Hypothalamus (tissue), 51 donors: ENCODE measurements at regions not wholly inside any gene's neighbourhood (a gene's known extent, or its start where the extent isn't known, plus 50 kb on each side); places are given as distances from the start of the nearest gene placed in this dataset.

ENCODE experiments used
- DNase-seq, 51 donors: peaks; one replicate each; lab custom pipeline; 2025; lab: John Stamatoyannopoulos, UW

DNA sequence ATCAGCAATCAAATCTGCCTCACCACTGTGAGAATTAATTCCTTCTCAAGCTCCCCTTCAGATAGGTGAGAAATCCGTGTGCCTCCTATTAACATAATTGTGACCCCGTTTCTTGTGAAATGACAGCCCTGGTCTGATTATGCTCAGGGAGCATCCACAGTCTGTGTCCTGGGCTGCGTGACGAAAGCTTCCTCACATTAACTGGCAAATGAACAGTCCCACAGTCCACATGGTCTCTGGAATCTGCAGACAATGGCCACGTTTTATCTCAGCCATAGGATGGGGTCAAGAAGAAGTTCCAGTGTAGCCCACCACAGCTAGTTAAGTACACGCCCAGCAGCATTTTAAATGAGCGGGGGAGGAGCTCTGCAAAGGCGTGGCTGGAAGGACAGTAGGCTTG, 229.2 kb downstream of the RPS24 start:
- DNase-seq: no peak

DNA sequence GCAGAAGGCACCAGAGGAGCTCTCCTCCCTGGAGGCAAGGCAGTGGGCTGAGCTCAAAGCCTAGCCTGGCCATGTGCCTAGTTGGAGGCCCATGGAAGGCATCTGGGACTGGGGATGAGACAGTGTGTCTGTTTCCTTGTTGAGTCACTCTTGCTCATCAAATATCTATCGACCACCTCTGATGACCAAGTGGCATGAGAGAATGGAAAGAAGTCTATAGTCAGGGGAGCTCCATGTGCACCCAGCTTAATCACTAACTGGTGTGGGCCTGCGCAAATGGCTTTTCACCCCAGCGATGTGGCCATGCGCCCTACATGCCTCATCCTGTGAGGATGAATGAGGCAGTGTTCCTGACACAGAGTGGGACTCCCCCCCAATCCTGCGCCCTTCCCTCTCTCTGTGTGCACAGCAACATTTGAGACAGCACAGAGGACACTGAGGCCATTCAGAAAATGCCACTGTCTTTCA, 229.9 kb downstream of the RPS24 start:
- DNase-seq: peak in 34 of 51 donors; percentile 30 to 91 (median 70)

DNA sequence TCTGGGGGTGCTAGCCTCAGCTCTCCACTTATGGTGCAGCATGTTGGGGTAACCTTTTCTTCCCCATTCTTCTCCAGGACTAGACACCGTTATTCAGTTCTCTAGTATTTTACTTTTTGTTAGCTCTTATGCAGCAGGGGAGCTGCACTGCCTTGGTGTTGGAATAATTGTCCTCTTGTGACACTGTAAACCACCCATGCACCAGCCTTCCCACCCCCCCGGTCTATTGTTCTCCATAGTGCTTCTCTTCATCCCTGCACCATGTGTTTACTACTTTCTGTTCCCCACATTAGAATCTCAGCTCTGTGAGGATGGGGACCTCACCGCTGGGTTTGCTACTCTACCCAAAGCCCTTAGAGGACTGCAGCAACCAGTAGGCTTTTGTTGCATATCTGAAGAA, 230.7 kb downstream of the RPS24 start:
- peak in 22 of 51 donors; percentile 8 to 70 (median 36) for DNase-seq

DNA sequence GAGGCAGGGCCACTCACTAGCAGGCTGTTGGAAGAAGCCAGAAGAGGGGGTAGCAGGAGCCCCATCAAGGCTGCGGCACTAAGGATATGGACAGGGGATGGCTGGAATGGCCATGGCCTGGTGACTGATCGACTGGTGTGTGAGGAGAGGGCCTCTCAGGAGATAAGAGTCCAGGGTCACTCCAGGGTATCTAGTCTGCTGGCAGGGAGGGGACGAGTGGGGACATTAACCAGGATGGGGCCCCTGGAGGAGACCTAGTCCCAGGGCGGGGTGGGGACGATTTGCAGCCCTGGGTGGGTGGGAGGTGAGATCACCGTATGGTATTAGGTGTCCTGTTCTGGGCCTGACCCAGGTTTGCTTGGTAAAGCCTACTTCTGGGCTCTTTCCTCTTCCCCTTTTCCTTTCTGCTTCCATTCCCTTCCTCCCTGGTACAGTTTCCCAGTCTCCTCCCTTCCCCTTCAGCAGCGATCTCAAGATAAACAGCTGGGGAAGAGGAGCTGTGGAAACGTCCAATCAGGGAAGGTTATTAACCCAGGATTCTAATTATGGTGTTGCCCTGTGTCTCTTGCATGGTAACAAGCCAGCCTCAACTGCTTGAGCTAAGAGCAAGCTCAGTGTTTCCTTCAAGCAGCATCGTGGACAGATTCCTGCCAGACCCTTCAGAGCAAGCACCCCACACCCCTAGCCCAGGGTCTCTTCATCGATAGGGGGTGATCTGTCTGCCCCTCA, 233.2 kb downstream of the RPS24 start:
- no peak for DNase-seq

DNA sequence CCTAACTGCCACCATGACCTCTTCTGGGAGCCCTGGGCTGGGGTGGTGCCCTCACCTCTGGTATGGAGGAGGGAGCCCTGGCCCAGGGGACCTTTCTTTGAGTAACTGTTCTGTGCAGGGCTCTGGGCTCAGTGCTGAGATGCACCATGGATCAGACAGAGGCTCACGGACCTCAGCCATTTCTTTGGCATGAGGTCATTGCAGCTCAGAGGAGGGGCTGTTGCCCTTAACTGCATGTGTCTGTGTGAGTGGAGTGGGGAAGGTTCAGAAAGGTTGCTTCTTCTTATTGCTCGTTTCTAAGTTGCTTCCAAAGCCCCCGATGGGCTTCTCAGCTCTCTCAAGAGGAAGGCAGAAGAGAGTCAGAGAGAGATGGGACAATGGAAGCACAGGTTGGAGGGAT, 233.9 kb downstream of the RPS24 start:
- DNase-seq: no peak

DNA sequence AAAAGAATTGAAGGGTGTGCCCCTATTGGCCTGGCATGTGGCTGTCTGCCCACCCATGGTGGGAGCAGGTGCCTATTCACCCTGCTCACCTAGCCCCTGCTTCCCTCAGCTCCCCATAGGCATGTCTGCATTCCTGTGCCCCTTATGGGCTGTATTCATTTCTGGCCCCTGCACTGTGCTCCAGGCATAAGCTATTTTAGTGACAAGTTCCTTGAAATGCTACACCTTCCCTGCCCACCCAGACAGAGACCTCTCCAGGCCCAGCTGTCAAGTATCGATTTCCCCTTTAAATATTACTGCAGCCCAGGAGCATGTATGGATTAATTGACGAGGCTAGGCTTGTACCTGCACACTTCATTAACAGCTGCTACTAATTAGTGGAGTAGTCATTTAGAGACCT, 235.4 kb downstream of the RPS24 start:
- DNase-seq: no peak

DNA sequence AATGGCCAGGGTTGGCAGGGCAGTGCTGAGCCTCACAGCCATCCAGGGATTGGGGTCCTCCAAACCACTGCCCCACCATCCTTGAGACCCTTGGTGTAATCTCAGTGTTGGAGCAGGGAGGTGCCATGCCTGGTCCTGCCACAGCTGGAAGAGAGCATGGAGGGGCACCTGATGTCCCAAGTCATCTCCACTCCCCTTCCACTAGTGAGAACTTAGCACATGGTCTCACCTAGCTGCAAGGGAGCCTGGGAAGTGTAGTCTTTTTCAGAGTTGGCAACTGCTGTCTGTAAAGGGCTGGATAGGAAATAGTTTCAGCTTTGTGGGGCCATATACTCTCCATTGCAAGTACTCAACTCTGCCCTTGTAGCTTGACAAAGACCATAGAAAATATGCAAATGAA, 238.7 kb downstream of the RPS24 start:
- DNase-seq: no peak

DNA sequence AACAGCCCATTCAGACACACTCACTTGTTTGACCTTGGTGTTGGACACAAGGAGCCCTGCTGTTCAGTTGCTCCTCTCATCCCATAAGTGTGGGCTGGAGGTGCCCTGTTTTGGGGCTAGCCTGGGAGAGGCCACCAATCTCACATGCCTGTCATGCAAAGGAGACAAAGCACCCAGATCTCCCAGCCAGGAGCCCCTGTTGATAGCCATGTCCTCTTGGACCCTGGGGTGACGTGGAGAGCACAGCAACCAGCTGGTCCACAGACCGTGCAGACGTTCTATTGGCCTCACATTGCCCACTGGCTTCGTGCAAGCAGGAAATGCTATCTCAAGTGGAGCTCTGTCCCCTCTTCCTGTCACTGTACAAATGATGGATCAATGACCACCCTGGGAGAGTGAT, 240.8 kb downstream of the RPS24 start:
- DNase-seq: no peak

DNA sequence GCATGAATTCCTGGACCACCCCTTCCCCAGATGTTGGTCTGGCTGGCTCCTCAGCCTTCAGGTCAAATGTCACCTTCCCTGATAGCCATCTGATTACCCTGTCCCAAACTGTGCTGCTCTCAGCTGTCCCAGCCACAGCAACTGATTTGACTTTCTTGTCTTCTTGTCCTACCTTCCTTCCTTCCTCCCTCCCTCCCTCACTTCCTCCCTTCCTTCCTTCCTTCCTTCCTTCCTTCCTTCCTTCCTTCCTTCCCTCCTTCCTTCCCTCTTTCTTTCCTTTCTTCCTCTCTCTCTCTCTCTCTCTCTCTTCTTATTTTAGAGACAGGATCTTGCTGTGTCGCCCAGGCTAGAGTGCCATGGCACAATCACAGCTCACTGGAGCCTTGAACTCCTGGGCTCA, 242.5 kb downstream of the RPS24 start:
- DNase-seq: no peak

DNA sequence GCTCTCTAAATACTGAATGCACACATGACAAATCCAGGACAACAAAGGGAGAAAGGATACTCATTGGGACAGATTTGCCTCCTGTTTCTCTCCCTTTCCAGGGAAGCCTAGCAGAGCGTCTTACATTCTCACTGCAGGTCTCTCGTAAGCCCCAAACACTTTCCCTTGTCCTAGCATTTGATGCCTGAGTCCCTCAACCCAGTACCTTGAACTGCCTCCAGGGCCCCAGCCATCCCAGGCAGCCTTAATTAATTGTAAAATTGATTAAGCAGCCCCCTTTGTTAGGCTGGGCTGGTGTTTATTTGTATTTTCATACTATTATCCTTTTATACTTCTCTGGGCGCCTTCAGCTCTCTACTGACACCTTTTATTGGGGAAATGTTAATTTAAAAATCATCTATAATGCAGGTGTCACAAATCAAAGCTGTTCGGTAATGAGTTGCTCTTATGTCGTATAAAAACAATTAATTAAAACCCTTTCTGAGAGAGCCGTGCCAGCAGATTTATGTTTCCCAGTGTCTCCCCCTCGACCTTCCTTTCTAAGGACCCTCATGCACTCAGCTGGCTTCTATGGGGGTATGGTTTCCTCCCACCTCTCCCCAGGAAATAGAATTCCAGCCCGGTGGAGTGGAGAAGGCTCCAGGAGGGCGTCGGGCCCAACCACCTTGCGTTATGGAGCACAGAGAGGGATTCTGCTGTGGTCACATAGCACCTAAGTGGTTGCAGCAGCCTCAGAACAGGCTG, 243.8 kb downstream of the RPS24 start:
- peak in 1 of 51 donors; percentile 24 for DNase-seq

DNA sequence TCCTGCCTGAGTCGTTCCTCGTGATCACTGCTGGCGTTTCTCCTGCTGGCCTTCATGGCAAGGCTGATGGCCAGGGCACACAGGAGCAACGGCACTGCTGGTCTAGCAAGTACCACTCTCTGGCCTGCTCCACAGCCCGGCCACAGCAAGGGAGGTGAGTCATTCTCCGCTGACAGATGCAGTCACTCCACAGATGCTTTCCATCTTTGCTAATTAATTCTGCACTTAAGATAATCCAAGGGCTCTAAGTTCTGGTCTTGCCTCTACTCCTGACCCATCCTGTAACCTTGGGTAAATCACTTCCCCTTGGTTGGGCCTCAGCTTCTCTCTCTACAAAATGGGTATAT, 244.4 kb downstream of the RPS24 start:
- peak in 34 of 51 donors; percentile 24 to 87 (median 56) for DNase-seq

DNA sequence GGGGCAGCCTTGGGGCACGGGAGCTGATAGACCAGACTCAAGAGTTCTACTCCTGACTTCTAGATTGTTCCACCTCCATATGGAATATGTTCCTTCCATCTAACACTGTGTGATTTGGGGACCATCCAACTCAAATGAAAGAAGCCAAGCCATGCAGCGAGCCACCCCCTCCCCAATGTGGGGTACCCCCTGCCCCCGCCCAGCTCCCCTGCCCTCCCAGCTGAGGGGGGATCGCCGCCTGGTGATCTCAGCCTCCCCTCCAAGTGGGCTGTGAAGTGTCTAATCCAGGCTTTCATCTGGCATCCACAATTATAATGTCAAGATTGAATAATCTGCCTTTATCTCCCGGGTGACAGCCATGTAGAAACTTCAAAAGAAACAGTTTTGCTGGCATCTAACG, 246.1 kb downstream of the RPS24 start:
- DNase-seq: no peak

DNA sequence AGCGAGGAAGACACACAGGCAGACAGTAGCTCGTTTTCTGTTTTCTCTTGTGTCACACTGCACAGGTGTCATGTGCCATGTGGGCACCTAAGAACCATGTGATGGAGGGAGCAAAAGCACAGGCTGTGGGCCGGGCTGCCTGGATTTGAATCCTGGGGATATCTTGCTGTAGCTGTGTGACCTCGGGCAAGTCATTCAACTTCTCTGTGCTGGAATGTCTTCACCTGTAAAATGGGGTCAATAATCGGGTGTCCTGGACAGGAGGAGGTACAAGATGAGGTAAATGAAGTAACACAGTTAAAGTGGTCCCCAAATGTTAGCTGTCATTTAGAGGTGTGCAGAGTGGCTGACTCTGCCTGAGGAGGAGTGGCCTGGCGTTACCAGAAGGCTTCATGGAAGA, 246.9 kb downstream of the RPS24 start:
- DNase-seq: no peak

DNA sequence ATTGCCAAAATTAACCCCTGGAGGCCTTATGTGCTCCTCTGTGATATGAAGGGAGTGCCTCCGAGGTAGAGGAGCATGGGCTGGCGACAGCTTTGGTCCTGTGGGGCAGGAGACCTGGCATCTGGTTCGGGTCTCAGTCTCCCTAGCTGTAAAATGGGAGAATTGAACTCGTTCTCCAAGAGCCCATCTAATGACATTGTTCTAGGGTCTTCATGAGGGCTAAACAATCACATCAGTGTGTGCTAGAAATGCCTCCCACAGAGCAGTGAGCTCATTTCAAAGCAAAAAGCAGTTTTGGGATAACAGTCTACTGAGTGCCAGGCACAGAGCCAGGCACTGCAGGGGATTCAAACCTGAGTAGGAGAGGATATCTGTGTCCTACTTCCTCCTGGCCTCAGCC, 248.0 kb downstream of the RPS24 start:
- no peak for DNase-seq

DNA sequence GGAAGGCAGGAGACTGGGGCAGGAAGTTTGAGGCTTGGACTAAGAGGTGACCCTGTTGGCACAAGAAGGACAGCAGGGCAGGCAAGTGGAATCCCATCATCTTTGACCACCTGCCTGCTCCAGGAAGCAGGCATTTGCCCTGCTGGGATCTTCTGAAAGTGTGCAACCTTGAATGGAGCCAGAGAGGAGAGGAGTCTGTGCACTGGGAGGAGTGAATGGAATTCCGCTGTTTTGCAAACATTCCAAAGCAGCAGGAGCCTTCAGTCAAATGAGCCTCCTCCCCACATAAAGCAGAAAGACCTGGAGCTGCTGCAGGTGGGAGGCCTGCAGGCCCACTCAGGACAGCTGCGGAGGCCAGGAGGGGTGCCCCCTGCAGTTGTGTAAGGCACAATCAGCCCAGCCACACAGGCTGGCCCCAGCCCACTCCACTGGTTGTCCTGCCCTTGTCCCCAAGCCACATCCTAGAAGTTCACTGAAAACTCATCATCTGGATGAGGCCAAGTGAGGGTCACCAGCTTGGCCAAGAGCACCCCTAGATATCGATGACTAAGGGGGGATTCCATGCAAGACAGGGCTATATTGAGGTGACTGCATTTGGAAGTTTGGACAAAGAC, 249.5 kb downstream of the RPS24 start:
- no peak for DNase-seq

DNA sequence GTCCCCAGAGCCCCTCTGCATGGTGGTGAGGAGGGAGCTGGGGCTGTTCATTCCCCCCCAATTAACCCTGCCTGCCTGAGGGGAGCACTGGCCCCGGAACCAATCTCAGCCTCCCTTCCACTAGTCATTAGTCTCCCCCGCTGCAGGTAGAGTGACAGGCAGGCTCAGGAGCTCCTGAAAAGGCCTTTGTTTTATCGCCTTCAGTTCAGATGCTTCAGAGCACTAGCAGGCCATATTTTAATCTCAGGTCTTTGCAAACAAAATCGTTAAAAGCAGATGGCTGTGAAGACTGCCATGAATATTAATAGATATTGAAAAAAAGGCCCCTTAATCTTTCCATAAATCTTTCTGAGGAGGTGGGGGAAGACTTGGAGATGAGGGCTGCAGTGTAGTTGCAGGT, 250.7 kb downstream of the RPS24 start:
- no peak for DNase-seq

DNA sequence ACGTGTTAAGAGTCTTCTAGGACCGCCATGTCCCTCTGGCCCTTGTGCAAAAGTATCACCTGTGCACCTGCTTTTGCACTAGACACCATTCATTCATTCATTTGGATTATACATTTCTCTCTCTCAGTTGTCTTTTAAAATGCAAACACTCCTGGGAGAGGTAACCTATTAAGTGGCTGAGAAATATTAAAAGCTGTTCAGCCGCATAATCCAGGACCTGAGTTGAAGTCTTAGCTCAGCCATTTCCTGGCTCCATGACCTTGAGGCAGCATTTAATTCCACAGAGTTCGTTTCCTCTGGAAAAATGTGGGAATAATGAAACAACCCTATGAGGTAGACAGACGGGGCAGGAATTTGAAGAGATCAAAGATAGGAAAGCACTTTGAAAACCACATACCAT, 251.6 kb downstream of the RPS24 start:
- DNase-seq: no peak

DNA sequence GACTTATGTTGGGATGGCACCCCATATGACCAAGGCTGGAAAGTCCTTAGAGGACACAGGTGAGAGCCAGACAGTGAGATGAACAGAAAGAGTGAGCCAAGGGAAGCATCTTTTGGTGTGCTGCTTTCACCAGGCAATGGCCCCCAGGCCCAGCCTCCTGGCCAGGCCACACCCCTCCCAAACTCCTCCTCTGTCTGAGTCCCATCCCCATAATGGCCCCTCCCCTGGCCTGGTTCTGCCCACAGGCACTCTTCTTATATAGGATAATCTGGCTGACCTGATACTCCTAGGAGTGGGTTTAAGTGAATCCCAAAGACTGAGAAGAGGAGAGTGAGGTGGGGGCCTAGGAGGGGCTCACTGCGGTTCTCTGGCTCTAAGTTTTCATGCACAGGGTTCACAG, 252.5 kb downstream of the RPS24 start:
- DNase-seq: no peak

DNA sequence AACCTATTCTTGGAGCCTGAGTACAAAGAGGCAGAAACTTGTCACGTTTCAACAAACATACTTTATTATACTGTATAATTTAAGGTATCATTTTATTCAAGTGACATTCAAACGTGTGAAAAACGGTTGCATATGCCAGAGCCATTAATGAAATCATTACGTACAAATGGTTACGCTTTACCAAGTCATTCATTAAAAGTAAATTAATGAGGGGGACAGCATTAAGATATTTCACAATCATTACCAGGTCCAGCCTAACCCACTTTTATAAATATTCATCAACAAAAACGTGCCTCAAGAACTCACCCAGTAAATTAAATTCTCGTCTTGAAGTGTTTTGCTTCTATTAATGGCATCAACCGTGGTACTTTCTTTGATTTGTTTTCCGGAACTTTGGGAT, 253.0 kb downstream of the RPS24 start:
- DNase-seq: no peak

DNA sequence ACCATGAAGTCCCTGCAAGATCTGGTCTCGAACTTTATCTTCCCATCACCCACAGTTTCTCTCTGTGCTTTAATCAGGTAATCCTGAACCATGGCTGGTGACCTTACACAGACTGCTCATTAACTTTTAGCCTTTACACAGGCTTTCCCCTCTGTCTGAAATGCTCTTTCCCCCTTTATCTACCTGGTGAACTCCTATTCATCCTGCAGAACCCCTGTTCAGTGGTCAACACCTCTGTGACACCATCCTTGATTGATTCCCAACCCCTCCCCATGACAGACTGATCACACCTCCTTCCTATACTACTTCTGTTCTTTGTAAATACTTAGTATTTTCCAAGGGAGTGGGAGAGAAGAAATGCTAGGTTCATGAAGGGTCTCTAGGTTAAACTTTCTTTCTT, 254.0 kb downstream of the RPS24 start:
- no peak for DNase-seq

DNA sequence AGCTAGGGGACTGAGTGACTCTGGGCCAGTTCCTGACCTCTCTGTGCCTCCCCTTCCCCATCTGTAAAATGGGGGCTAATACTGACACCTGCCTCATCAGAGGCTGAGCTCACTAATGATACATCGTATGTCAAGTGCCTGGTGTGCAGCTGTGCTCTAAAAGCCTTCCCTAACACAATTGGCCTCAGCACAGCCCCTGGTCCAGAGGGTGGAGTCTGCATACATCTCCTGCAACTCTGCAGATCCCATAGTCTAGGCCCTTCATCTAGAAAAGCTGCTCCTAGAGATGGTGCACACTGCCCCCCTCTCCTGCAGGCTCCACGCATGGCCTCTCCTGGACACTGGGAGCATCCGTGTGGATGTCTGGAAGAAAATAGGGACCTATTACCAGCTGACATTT, 255.0 kb downstream of the RPS24 start:
- DNase-seq: no peak
